H4 (cell line): ENCODE measurements at regions not wholly inside any gene's neighbourhood (a gene's known extent, or its start where the extent isn't known, plus 50 kb on each side); places are given as distances from the start of the nearest gene placed in this dataset.
A peak's percentile ranks its signal among the peaks of the same experiment; 100 is the strongest.

ENCODE experiments used
- DNase-seq: peaks from one replicate; pipeline ENCODE4 v3.0.0-alpha.2; 2015; ENCODE audit warnings: low spot score

DNA sequence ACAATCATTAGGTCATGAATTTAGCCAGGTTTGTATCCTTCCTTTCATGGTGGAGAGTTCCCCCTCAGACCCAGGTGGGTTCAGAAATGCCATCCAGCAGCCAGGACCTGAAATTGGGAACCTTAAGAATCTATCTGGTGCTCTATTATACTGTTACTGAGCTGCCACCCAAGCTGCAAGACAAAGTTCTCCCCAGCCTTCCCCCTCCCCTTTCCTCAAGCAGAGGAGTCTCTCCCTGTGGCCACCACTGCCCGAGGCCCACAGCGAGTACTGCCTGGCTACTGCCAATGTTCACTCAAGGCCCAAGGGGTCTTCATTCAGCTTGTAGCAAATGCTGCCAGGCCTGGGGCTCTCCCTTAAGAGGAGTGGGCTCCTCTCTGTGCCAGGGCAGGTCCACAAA, 133.8 kb downstream of the TMEM38B start:
- DNase-seq: no peak

DNA sequence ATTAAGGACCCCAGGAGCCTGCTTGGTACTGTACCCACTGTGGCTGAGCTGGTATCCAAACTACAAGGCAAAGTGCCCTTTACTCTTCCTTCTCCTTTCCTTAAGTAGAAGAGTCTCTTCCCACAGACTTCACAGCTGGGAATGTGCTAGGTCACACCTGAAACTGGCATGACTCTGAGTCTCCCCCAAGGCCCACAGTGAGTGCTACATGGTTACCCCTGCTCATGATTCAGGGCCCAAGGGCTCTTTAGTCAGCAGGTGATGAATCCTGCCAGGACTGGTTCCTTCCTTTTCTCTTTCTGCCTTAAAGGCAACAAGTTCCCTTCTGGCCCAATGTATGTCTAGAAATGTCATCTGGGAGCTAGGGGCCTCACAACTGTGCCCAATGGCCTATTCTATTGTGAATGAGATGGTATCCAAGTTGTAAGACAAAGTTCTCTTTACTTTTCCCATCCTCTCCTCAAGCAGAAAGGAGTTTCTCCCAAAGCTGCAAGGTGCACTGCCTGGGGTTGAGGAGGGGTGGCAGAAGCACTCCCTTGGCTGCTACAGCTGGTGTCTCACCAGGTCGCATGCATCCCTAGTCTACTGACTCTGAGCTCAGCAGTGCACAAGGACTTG, 134.4 kb downstream of the TMEM38B start:
- no peak for DNase-seq

DNA sequence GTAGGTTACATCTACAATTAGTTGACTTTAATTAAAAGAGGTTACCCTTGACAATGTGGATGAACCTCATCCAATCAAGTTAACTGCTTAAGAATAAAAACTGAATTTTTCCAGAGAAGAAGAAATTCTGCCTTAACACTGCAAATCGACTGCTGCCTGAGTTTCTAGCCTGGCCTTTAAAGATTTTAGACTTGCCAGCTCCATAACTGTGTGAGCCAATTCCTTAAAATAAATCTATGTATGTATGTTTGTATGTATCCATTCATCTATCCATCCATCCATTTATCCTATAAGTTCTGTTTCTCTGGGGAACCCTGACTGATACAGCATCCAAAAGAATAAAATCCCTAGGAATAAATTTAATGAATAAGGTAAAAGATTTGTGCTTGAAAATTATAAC, 136.1 kb downstream of the TMEM38B start:
- DNase-seq: no peak

- DNase-seq: no peak
Measured at GRCh38 chr9:105832096-105832710, 137.9 kb downstream of the TMEM38B start.

DNA sequence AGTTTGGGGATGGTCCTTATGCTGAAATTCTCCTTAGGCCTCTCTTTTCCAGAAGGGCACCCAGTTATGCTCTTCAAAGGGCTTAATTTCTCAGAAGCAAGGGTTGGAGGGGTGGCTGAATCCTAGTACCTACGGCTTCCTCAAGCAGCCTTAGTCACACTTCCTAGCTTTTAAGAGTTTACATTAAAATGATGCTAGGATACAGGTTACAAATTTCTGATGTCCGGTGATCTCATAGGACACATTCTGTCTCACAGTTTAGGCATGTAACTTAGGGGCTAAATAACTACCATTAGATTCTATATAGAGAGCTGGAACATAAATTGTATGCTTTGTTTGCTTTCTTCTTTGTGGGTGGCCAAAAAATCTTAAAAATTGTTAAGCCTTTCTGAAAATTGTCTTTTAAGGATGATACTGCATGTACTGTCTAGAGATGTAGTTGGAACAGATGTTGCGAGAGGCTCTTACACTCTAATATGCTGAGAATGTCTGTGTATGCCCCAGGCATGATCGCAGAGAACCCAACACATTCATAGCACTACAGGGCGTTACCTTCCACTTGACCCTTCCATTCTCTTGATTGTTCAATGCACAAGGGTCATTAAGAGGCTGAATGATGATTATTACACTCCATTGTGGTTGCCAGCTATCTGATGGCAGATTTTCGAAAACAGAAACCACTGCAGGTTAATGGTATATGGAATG, 139.1 kb downstream of the TMEM38B start:
- DNase-seq: no peak

GRCh38 chr9:105834404-105834803, 140.1 kb downstream of the TMEM38B start:
- no peak for DNase-seq

DNA sequence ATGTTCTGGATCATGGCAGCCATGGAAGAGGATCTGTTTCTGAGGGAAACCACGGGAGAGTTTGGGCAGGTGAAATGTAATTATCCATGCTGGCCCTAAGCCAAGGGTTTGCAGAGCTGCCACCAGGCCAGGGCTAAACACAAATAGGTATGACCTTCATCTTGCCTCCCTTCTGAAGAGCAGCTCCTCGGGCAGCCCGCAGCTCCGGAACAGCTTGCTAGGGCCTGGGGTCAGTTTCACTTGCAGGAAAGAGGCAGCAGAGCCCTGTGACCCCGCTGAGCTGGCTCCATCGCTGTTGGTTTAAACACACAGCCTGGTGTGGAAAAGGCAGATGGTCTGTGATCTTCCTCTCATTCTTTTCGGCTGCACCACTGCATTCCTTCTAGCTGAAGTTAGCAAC, 141.4 kb downstream of the TMEM38B start:
- DNase-seq: no peak

- DNase-seq: no peak
Measured at GRCh38 chr9:105836936-105837660, 142.8 kb downstream of the TMEM38B start.

GRCh38 chr9:105841562-105841961, 147.2 kb downstream of the TMEM38B start:
- no peak for DNase-seq

- DNase-seq: peak; percentile 9
Measured at GRCh38 chr9:105842023-105842644, 147.8 kb downstream of the TMEM38B start.

DNA sequence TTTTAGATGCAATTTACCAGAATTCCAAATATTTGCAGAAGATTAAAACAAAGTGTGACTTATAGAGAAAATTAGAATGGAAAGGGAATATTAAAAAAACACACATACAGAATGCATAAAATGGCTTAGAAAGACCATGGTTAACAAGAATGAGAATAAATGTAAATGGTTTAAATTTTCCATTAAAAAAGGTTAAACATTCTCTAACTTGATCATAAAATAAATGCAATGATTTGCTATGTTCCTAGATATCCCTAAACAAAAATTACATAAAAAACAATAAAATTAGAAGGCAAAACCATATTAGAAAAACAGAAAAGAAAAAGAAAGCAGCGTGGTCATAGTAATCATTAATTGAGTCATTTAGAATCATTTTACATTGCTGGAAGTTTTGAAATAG, 152.5 kb downstream of the TMEM38B start:
- DNase-seq: no peak

DNA sequence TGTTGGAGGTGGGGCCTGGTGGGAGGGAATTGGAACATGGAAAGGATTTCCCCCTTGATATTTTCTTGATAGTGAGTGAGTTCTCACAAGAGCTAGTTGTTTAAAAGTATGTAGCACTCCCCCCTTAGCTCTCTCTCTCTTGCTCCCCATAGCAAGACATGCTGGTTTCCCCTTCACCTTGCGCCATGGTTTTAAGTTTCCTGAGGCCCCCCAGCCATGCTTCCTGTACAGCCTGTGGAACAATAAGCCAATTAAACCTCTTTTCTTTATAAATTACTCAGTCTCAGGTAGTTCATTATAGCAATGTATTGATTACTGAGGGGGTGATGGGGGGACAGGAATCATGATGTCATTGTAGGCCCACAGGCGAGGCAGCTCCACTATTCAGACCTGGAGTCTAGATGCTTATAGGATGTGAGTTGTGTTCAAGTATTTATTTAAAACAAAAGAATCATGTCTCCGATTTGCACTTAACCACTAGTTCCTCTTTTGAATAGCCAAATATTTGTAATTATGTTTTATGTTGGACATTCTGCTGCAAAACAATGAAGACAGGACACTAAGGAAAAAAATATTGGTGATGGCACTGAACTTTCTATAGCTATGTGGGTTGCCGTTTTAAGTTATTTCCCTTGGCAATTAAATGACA, 156.6 kb downstream of the TMEM38B start:
- no peak for DNase-seq

GRCh38 chr9:105854026-105854782, 159.9 kb downstream of the TMEM38B start:
- DNase-seq: no peak

DNA sequence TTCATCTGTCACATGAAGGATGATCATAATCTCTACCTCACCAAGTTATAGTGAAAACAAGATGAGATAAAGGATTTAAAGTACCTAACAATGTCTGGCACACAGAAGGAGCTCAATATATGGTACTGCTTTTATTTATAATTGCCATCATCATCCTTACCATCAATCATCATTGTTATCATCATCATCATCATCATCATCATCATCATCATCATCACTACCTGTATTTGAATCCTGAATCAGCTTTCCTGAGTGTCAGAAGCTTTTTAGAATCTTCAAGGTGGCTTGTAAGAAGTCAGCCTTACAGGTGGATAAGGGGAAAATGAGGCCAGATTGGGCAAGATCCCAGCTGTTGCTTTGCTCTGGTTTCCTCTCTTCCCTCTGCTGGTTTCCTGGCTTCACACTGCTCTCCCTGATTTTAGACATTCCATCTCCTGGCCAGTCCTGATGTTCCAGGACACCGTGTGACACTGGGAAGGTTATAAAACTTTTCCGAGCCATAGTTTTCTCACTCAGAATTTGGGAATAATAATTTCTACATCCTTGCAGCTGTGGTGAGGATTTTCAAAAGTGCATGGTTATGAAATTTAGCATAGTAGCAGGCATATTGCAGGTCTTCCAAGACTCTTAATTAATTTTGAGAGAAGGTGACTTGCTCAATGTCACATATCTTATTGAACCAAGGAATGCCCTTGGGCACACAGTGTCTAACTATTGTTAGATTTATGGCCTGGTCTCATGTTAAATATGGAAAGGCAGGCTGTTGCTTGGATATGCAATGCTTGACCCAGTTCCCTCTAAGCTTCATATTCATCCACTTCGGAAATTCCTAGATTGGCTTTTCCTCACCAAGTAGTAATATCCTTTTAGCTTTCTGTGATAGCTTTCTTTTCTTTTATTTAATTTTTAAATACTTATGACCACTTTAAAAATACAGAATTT, 160.7 kb downstream of the TMEM38B start:
- no peak for DNase-seq

DNA sequence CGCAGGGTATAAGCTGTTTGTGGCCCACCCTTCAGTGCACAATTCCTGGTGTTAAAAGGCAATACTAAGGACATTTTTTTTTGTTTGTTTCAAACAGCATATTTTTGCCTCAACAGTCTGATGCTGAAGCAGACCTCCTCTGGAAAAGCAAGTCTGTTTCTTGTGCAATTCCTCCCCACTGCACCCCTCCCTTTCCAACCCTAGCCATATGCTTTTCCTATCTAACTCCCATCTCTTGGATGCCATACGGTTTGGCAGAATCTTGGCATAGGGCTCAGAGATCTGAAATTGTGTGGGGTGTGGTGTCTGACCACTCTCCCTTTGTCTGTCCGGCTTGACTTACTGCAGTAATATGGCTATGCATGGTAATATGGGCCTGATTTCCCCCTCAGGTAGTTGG, 161.6 kb downstream of the TMEM38B start:
- no peak for DNase-seq

GRCh38 chr9:105858006-105858690, 163.8 kb downstream of the TMEM38B start:
- no peak for DNase-seq

DNA sequence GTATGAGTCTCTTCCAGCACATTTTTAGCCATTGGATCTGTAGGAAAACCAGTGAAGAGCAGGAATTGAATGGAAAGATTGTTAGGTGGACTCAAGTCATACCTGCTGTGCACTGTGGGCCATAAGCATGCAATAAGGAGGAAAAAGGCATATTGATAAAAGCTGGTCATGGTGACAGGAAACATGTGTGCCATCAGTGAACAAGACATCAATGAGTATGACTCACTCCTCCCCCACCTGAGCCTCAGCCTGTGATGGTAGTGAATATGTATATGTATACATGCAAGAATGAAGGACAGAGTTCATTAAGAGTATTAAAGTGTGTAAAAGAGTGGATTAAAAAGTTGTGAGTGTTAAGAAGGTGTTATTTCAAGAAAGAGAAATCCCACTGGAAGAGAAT, 164.5 kb downstream of the TMEM38B start:
- no peak for DNase-seq

DNA sequence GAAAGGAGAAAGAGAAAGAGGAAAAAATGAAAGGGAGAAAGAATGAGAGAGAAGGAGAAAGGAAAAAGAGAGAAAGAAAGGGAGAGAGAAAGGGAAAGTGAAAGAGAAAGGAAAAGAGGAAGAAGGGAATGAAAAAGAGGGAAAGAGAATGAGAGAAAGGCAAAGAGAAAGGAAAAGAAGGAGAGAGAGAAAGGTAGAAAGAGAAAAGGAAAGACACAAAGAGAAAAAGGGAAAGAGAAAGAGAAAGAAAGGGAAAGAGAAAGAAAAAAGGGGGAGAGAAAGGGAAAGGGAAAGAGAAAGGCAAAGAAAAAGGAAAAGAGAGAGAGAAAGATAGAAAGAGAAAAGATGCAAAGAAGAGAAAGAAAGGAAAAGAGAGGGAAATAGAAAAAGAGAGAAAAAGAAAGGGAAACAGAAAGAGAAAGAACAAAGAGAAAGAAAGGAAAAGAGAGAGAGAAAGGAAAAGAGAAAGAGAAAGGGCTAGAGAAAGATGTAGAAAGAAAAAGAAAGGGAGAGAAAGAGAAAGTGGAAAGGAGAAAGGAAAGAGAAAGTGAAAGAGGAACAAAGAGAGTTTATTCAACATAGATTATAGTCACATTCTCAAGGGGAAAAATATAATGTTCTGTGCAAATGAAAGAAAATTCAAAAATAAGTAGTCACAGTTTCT, 165.2 kb downstream of the TMEM38B start:
- no peak for DNase-seq

GRCh38 chr9:105860516-105860915, 166.2 kb downstream of the TMEM38B start:
- DNase-seq: no peak
